Transverse colon (tissue), 4 donors: ENCODE measurements at regions not wholly inside any gene's neighbourhood (a gene's known extent, or its start where the extent isn't known, plus 50 kb on each side); places are given as distances from the start of the nearest gene placed in this dataset.

Experiments used
- POLR2AphosphoS5 ChIP-seq, 3 donors: sonication (generic); formaldehyde crosslinking; IDR thresholded peaks; one replicate each; pipeline ENCODE4 v1.6.1; 2016; ENCODE audit warnings: antibody characterized with exemption in 3 of 3
- TF ChIP-seq, protein P1 (sequence below), 5 experiments: fragments of 200-600 bp in 3 of 5; fragments of 450-650 bp in 2 of 5; sonication (generic) in 3 of 5; IDR thresholded peaks; 1 replicate in 2 of 5; 2 replicates in 3 of 5; pipeline ENCODE4 v1.5.1; 2016 to 2017; ENCODE audit warnings: antibody characterized with exemption in 5 of 5, inconsistent platforms in 3 of 5, mild to moderate bottlenecking in 2 of 5, moderate library complexity in 1 of 5

DNA sequence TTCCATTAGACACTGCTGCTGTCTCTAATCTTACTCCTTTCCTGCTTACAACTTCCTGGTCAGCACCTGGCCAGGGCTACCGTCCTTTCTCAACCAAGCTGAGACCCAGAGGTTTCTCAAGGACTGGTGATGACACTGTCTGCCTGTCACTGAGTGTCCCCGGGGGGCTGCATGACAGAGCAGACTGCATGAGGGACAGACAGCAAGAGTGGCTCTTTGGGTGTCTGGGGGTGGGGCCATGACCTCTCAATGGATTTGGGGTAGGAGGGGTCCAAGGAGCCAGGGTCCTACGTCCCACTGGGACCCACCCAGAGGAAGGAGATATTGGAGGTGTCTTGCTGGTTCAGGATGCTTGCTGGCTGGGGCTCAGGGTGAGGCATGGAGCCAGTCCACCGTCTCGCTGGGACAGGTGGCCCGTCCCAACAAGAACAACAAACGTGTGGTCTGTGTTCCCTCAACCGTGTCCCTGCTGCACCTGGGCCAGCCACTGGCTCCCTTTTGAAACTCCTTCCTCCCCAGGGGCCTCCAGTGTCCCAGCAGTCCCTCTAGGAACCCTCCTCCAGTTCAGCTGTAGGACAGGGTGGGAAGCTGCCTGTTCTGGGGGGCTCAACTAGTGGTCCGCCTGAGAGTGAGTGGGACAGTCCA is 344.6 kb upstream of the AJAP1 start:
- TF ChIP-seq, protein P1, sequence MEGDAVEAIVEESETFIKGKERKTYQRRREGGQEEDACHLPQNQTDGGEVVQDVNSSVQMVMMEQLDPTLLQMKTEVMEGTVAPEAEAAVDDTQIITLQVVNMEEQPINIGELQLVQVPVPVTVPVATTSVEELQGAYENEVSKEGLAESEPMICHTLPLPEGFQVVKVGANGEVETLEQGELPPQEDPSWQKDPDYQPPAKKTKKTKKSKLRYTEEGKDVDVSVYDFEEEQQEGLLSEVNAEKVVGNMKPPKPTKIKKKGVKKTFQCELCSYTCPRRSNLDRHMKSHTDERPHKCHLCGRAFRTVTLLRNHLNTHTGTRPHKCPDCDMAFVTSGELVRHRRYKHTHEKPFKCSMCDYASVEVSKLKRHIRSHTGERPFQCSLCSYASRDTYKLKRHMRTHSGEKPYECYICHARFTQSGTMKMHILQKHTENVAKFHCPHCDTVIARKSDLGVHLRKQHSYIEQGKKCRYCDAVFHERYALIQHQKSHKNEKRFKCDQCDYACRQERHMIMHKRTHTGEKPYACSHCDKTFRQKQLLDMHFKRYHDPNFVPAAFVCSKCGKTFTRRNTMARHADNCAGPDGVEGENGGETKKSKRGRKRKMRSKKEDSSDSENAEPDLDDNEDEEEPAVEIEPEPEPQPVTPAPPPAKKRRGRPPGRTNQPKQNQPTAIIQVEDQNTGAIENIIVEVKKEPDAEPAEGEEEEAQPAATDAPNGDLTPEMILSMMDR (IDR thresholded peaks at IDR 0.05), result no peak
- TF ChIP-seq POLR2AphosphoS5 (IDR thresholded peaks at IDR 0.05), result no peak
